Retinal pigment epithelial cell (primary cell): ENCODE measurements at regions not wholly inside any gene's neighbourhood (a gene's known extent, or its start where the extent isn't known, plus 50 kb on each side); places are given as distances from the start of the nearest gene placed in this dataset.
"Not testable (repeated sequence)": the region's sequence is repeated elsewhere in the genome, so short reads cannot be mapped to it uniquely, and the experiment has no call there.

Source experiments
- DNase-seq: peaks from one replicate; pipeline ENCODE4 v3.0.0-alpha.2; 2010; ENCODE audit warnings: low read depth
- H3K4me3 ChIP-seq: 2 replicates; pipeline ENCODE4 v1.5.1; 2011; ENCODE audit warnings: mild to moderate bottlenecking, low read length, control low read depth, moderate library complexity
- CTCF ChIP-seq: conservative IDR thresholded peaks from 2 replicates; pipeline ENCODE4 v1.5.1; 2011; ENCODE audit warnings: low read depth, low read length, control low read depth, inconsistent platforms

- H3K4me3 ChIP-seq = no peak overlapping the region
- DNase-seq = no peak
- TF ChIP-seq CTCF = no peak
These were observed 134.8 kb upstream of the GDF10 start for GRCh38 chr10:47165168-47165710.

GRCh38 chr10:47165711-47166404, 134.1 kb upstream of the GDF10 start:
- DNase-seq = no peak
- no peak overlapping the region for H3K4me3 ChIP-seq
- TF ChIP-seq CTCF = no peak

- no peak for DNase-seq
- no peak for TF ChIP-seq CTCF
- no peak overlapping the region for H3K4me3 ChIP-seq
These were observed 133.6 kb upstream of the GDF10 start for GRCh38 chr10:47166405-47166777.

GRCh38 chr10:47166808-47167581, 133.0 kb upstream of the GDF10 start:
- not testable (repeated sequence) for H3K4me3 ChIP-seq, DNase-seq

GRCh38 chr10:47167591-47167990, 132.4 kb upstream of the GDF10 start:
- TF ChIP-seq CTCF = no peak
- no peak for DNase-seq
- no peak overlapping the region for H3K4me3 ChIP-seq

- H3K4me3 ChIP-seq = no peak overlapping the region
- no peak for DNase-seq
- TF ChIP-seq CTCF = no peak
These were observed 130.4 kb upstream of the GDF10 start for GRCh38 chr10:47169581-47169980.

- no peak for DNase-seq
- H3K4me3 ChIP-seq = no peak overlapping the region
- TF ChIP-seq CTCF = no peak
These were observed 126.0 kb upstream of the GDF10 start for GRCh38 chr10:47173929-47174442.
